HG02798 (cell line): ENCODE measurements at regions not wholly inside any gene's neighbourhood (a gene's known extent, or its start where the extent isn't known, plus 50 kb on each side); places are given as distances from the start of the nearest gene placed in this dataset.

Experiments used
- ATAC-seq: cut with Tn5 transposase; IDR thresholded peaks from one replicate; pipeline ENCODE4 v1.9.1; 2021; ENCODE audit warnings: mild to moderate bottlenecking; ENCODE audit not compliant: unreplicated experiment, poor library complexity

DNA sequence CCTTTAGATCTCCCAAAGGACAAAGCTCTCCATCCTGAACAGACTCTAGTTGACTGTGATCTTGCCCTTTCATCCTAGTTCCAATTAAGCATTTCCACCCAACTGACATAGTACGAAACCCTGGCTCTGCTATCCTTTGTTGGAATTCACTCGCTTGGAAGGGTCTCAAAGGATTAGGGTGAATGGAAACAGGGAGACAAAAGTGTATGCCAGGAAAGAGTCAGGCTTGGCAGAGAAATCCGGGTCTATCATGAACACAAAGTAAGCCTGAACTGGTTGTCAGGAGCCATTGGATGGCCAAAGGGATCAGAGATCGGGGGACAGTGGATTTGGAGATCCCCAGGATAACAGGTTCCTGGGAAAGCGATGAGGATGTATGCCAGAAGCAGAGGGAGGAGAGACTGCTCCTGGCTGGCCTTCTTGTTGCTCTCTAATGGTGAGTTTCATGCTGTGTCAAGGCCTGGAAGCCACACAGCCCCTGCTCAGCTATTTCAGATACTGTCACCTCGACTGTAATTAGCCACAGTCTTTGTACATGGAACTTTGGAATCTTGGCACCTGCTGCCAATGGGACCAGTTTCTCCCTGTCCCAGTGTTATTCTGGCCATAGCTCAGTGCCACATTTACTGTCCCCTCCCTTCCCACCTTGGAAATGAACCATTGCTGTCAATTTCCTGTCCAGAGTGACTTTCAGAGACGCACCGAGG is 1168.7 kb upstream of the AUTS2 start:
- ATAC-seq: no peak

GRCh38 chr7:68432585-68432984 is 1165.7 kb upstream of the AUTS2 start:
- no peak for ATAC-seq

DNA sequence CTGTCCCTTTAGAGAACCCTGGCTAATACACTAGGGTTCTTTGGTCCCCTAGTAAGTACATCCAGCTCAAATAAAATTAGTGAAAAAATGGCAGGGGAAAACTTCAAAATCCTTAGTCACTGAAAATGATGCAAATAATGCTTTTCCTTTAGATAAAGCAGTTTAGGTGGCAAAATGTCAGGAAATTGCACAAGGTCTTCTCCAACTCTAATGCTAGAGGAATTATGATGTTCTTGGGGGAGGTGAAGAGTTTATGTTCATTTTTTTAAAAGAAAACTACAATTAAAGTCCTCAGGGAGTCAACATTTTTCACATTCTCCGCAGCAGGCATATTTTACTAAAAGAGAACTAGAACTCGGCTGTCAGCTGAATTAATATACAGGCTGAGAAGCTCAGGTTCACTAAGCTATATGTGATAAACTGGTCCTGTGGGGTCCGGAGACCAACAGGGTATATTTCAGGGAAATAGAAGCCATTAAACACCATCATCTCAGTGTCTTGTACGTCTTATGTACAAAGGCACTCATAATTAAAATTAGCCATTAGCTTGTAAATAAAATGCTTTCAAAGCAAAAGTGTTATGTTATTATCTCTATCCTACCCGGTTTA is 1164.7 kb upstream of the AUTS2 start:
- ATAC-seq: no peak

- ATAC-seq: no peak
Measured at GRCh38 chr7:68434857-68435256, 1163.4 kb upstream of the AUTS2 start.

GRCh38 chr7:68438016-68438415 is 1160.3 kb upstream of the AUTS2 start:
- no peak for ATAC-seq

GRCh38 chr7:68438811-68439210 is 1159.5 kb upstream of the AUTS2 start:
- ATAC-seq: no peak

- ATAC-seq: no peak
Measured at GRCh38 chr7:68439897-68440296, 1158.4 kb upstream of the AUTS2 start.

- no peak for ATAC-seq
Measured at GRCh38 chr7:68440866-68441265, 1157.4 kb upstream of the AUTS2 start.

DNA sequence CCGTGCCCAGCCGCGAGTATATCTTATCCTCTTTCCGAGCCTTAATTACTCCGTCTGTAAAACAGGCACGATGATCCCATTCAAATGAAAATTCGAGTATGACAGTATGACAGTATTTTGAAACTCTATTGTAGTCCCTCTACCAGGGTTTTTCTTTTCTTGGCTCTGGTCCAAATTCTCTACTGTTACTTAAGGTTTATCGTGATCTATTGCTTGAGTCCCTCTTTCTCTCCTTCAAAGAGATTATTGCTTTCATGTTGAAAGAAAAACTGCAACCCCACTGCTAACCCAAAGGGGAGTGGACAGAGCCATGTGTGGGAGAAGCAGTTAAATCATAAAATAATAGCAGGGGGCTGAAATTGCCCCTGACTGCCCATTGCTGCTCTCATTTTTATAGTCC is 1156.6 kb upstream of the AUTS2 start:
- no peak for ATAC-seq

- ATAC-seq: no peak
Measured at GRCh38 chr7:68442931-68443631, 1155.2 kb upstream of the AUTS2 start.

DNA sequence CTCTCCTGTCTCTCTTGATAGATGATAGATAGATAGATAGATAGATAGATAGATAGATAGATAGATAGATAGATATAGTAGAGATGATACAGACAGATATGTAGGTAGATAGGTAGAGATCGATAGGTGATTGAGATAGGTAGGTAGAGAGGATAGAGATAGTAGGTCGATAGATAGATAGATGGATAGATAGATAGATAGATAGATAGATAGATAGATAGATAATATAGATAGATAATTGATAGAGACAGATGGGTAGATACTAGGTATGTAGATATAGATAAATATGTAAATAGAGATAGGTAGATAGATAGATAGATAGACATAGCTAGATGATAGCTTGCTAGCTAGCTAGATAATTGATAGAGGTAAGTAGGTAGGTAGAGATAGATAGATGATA is 1154.2 kb upstream of the AUTS2 start:
- ATAC-seq: no peak

- ATAC-seq: no peak
Measured at GRCh38 chr7:68444956-68445355, 1153.3 kb upstream of the AUTS2 start.

GRCh38 chr7:68446183-68446582 is 1152.1 kb upstream of the AUTS2 start:
- ATAC-seq: no peak

DNA sequence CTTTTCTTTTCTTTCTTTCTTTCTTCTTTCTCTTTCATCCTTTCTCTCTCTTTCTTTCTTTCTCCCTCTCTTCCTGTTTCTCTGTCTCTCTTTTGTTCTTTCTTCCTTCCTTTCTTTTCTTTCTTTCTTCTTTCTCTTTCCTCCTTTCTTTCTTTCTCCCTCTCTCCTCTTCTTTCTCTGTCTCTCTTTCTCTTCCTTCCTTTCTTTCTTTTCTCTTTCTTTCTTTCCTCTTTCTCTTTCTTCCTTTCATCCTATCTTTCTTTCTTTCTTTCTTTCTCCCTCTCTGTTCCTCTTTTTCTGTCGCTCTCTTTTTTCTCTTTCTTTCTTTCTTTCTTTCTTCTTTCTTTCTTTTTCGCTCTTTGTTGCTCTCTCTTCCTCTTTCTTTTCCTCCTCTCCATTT is 1149.2 kb upstream of the AUTS2 start:
- no peak for ATAC-seq

GRCh38 chr7:68449816-68450215 is 1148.5 kb upstream of the AUTS2 start:
- no peak for ATAC-seq

- ATAC-seq: no peak
Measured at GRCh38 chr7:68454931-68455330, 1143.3 kb upstream of the AUTS2 start.

GRCh38 chr7:68456469-68456868 is 1141.8 kb upstream of the AUTS2 start:
- no peak for ATAC-seq

DNA sequence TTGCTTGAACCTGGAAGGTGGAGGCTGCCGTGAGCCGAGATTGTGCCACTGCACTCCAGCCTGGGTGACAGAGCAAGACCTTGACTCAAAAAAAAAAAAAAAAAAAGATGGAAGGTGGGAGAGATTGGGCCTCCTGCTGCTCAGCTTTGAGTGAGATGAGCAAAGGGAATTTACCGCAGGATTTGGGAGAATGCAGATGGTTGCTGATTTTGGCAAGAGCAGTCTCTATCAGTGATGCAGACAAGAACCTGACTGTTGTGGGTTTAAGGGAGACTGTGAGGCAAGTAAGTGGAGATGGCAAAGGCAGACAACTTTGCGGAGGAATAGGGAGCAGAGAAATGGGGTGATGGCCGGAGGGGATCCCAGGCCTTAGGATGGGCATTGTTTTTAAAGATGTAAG is 1140.8 kb upstream of the AUTS2 start:
- no peak for ATAC-seq

- ATAC-seq: no peak
Measured at GRCh38 chr7:68458010-68458908, 1140.0 kb upstream of the AUTS2 start.

- no peak for ATAC-seq
Measured at GRCh38 chr7:68461430-68461829, 1136.8 kb upstream of the AUTS2 start.
